Naive thymus-derived CD8-positive, alpha-beta T cell (primary cell): ENCODE measurements at regions not wholly inside any gene's neighbourhood (a gene's known extent, or its start where the extent isn't known, plus 50 kb on each side); places are given as distances from the start of the nearest gene placed in this dataset.

Source experiments
- ATAC-seq, 2 donors: fragments of 150-1000 bp; cut with Tn5 transposase in 1 of 2; sonication (Bioruptor Pico), chemical (Tn5 transposase) in 1 of 2; 1 replicate in 1 of 2; 2 replicates in 1 of 2; pipeline ENCODE4 v1.10.0; 2021; ENCODE audit warnings: mild to moderate bottlenecking in 2 of 2, moderate library complexity in 2 of 2
- POLR2A ChIA-PET: fragments of 350-600 bp; sonication (Branson Sonifier 250); formaldehyde crosslinking; loops from one replicate; lab custom pipeline; 2021; ENCODE audit warnings: antibody characterized with exemption; lab: Charles Lee
- DNase-seq, 10 donors: peaks; one replicate each; pipeline versions ENCODE4 v3.0.0 to v3.0.0-alpha.2; 2020 to 2022
- H3K27ac Mint-ChIP-seq, 10 donors: one replicate each; pipeline ENCODE4 v1.8.0; 2020 to 2022; ENCODE audit warnings: mild to moderate bottlenecking in 10 of 10, mixed read lengths in 10 of 10, moderate library complexity in 4 of 10, inconsistent platforms in 1 of 10
- H3K27me3 Mint-ChIP-seq, 5 donors: one replicate each; pipeline ENCODE4 v1.8.0; 2021 to 2022; ENCODE audit warnings: mixed read lengths in 5 of 5
- H3K36me3 Mint-ChIP-seq, 3 donors: one replicate each; pipeline ENCODE4 v1.8.0; 2020 to 2022; ENCODE audit warnings: mixed read lengths in 3 of 3, mild to moderate bottlenecking in 2 of 3, inconsistent platforms in 1 of 3
- H3K4me1 Mint-ChIP-seq, 4 donors: one replicate each; pipeline ENCODE4 v1.8.0; 2021 to 2022; ENCODE audit warnings: mixed read lengths in 4 of 4
- H3K4me3 Mint-ChIP-seq, 10 donors: one replicate each; pipeline ENCODE4 v1.8.0; 2020 to 2022; ENCODE audit warnings: mild to moderate bottlenecking in 10 of 10, mixed read lengths in 10 of 10, moderate library complexity in 6 of 10, inconsistent platforms in 1 of 10
- H3K9me3 Mint-ChIP-seq, 9 donors: one replicate each; pipeline ENCODE4 v1.8.0; 2020 to 2022; ENCODE audit warnings: mixed read lengths in 9 of 9, mild to moderate bottlenecking in 3 of 9, inconsistent platforms in 1 of 9, moderate library complexity in 1 of 9

DNA sequence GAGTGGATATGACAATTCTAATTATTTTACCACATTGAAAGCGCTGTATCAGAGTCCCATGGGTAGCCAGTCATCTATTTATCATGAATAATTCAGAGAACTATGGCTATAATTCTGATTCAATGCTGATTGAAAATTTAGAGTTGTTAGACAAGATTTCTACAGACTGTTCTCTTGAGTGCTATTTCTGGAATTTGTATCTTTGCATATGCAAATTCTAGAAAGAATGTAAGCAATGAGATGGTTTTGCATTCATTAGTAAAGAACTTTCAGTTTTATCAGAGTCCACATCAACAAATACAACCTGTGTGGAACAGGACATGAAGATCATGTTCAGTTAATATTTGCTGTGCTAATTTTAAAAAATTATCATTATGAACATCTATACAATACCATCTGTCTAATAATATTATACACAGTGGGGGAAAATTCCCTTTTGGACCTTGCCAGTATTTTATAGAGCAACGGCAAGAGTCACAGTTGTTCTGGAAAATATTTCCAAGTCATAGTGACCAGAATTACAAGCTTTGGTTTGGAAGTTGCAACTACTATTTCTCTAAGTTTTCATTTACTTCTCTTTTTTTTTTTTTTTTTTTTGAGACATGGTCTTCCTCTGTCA lies 372.7 kb upstream of the PTGER4 start:
- Mint-ChIP-seq H3K27ac (peak overlapping the region in 1 of 10 donors; percentile 38), H3K9me3 (no peaks in the 10 kb centered on the region), H3K27me3 (no peaks in the 10 kb centered on the region), H3K4me1 (no peaks in the 10 kb centered on the region), H3K4me3 (no peak overlapping the region), H3K36me3 (no peaks in the 10 kb centered on the region)
- POLR2A ChIA-PET = no interaction called here
- DNase-seq (no peak), ATAC-seq (no peak)

DNA sequence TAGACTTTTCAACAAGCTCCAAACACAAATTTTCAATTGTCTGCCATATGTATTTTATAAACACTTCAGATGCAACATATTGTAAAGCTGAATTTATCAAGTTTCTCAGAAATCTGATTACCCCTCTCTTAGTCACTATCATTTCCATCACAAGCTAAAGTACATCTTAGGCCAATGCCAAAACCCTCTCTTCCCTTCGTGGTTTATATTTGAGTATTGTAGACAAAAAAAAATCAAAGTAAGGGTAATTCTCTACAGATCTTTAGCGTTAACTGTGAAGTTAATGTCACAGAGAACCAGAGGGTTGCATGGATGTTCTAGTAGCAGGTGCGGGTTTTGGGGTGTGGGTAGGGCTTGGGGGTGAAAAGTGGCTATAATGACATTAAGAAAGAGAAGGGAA lies 387.7 kb upstream of the PTGER4 start:
- Mint-ChIP-seq H3K9me3 (peaks cover 0 to 4% (median 0%) of the 10 kb centered on the region in 9 donors), H3K36me3 (peaks cover 0 to 4% (median 0%) of the 10 kb centered on the region in 3 donors), H3K4me3 (no peak overlapping the region), H3K27ac (no peak overlapping the region), H3K27me3 (peaks cover 0 to 1% (median 0%) of the 10 kb centered on the region in 5 donors), H3K4me1 (peaks cover 0 to 5% (median 1%) of the 10 kb centered on the region in 4 donors)
- DNase-seq (no peak), ATAC-seq (no peak)
- POLR2A ChIA-PET = no interaction called here

DNA sequence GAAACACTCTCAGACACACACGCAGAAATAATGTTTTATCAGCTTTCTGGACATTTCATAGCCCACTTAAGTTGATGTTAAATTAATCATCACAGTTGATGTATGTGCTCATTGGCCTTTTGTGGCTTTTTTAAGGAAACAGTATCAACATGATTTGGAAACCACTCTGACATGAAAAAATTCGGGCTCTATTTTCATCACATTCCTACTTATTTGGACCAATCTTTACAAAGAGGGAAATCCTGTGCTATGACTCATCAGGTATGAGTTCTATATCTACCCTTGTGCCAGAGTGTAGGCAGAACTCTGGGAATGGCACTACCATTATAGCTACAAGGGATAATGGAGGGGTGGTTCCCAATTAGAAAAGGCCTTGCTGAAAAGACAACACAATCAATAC lies 388.4 kb upstream of the PTGER4 start:
- POLR2A ChIA-PET = no interaction called here
- Mint-ChIP-seq H3K27ac (no peak overlapping the region), H3K4me3 (no peak overlapping the region), H3K4me1 (peaks cover 0 to 5% (median 1%) of the 10 kb centered on the region in 4 donors), H3K36me3 (peaks cover 0 to 4% (median 0%) of the 10 kb centered on the region in 3 donors), H3K9me3 (peaks cover 0 to 4% (median 0%) of the 10 kb centered on the region in 9 donors), H3K27me3 (peaks cover 0 to 1% (median 0%) of the 10 kb centered on the region in 5 donors)
- DNase-seq (no peak), ATAC-seq (no peak)

DNA sequence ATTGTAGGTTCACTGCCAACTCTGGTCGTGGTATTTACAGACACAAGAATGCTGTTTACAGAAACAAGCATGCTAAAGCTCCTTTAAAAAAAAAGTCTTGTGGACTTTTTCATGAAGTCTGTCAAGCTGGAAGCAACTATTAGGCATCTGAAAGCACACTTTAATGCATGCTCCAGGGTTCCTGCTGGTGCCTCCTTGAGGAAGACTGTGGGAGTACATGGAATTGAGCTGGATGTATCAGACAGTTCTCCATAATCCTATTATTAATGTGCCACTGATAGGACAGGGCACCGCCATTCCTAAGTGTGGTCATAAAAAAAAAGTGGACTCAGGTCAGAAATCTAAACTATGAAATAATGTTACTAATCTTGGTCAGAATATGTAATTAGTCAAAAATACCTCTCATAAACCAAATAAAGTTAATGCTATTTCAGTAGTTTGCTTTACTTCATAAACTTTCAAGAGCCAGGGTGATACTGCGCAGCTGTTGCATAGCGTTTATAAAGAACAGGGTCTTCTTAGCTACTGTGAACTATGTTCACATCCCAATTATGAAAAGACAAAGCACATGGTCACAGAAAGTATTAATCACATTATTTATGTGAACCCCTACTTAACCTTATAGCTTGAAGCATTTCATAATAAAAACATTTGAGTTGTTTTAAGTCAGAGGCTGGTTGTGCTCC lies 390.8 kb upstream of the PTGER4 start:
- H3K27ac Mint-ChIP-seq = peak overlapping the region in 1 of 10 donors; percentile 26

DNA sequence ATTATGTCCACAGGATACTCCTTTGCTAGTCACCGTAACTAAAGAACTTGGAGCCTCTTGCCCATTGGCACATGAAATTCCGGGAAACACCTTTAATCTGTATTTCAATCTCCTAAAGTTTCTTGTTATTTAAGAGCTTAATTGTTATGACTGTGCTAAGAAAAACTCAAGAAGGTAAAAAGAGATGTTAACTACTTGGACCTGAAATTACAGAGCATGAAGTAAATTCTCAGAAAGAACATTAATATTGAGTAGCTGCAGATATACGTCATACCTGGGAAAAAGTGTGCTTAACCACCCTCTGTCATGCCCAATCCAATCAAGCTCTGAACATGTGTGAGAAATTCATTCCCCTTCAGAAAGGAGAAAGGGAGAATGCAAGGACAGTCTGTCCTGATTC lies 394.9 kb upstream of the PTGER4 start:
- no peaks in the 10 kb centered on the region for H3K36me3 Mint-ChIP-seq
- H3K4me3 Mint-ChIP-seq = no peak overlapping the region
- POLR2A ChIA-PET = no interaction called here
- DNase-seq (no peak), ATAC-seq (no peak)
- H3K27ac Mint-ChIP-seq = no peak overlapping the region
- H3K9me3 Mint-ChIP-seq = no peaks in the 10 kb centered on the region
- H3K27me3 Mint-ChIP-seq = no peaks in the 10 kb centered on the region
- H3K4me1 Mint-ChIP-seq = no peaks in the 10 kb centered on the region

More for the DNA sequence above, 390.8 kb upstream of the PTGER4 start:
- H3K36me3 Mint-ChIP-seq = peaks cover 0 to 4% (median 0%) of the 10 kb centered on the region in 3 donors
- H3K4me3 Mint-ChIP-seq = no peak overlapping the region
- no peak for ATAC-seq
- peaks cover 0 to 4% (median 0%) of the 10 kb centered on the region in 9 donors for H3K9me3 Mint-ChIP-seq
- peaks cover 0 to 1% (median 0%) of the 10 kb centered on the region in 5 donors for H3K27me3 Mint-ChIP-seq
- H3K4me1 Mint-ChIP-seq = peaks cover 0 to 5% (median 1%) of the 10 kb centered on the region in 4 donors
- no peak for DNase-seq
- POLR2A ChIA-PET = interaction anchor here (0.6 kb wide), 1 partner anchor 380 kb away, joined by 9 read pairs; no protein-coding TSS in a partner anchor

DNA sequence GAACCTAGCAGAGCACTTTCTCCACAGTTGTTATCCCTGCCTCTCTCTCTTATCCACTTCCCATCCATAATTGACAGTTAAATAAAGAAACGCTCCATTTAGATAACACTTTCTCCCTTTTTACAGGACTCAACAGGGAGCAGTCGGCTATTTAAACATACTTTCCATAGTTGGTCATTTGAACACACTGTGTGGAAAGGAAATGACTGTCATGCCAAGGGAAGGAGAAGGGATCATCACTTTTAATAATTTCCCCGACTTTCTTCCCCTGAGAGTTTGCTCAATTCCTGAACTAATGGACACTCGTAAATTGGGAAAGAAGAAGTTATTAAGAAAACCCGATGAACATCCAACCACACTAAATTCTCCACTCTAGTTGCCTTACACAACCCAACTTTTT lies 400.8 kb upstream of the PTGER4 start:
- POLR2A ChIA-PET = no interaction called here
- no peak for DNase-seq
- no peak overlapping the region for H3K27ac Mint-ChIP-seq
- no peaks in the 10 kb centered on the region for H3K27me3 Mint-ChIP-seq
- ATAC-seq = no peak
- H3K36me3 Mint-ChIP-seq = no peaks in the 10 kb centered on the region
- no peak overlapping the region for H3K4me3 Mint-ChIP-seq
- H3K4me1 Mint-ChIP-seq = peaks cover 7 to 26% (median 21%) of the 10 kb centered on the region in 4 donors
- no peaks in the 10 kb centered on the region for H3K9me3 Mint-ChIP-seq

DNA sequence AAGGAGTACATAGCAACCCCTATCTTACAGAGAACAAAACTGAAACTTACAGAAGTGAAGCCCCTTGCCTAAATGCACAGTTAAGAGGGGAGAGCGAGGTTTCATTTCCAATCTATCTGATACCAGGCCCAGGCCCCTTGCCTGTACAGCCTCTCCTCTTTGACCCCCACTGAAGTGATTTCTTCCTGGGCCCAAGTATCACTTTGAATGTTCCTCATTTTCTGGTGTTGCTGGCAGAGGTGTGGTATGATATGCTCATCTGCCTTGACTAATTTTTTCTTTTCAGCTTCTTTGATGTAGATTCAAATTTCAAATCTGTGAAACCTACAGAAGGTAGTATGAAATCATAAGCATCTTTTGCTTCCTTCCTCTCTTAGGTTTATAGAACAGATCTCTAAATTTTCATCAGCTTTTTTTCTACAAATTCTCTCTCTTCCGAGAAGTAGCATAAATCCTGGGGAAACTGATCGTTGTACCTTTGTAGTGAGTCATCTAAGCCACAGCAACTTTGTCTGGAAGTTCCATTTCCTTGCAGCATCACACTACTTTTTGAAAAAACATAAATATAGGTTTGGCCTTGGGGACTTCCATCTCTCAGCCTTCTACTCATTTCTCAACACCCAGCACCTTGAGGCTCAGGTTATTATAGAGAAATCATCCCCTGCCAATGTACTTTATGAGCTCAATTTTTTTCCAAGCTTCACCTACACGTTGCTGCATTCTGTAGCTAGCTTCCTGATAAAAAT lies 402.4 kb upstream of the PTGER4 start:
- no peaks in the 10 kb centered on the region for H3K9me3 Mint-ChIP-seq

DNA sequence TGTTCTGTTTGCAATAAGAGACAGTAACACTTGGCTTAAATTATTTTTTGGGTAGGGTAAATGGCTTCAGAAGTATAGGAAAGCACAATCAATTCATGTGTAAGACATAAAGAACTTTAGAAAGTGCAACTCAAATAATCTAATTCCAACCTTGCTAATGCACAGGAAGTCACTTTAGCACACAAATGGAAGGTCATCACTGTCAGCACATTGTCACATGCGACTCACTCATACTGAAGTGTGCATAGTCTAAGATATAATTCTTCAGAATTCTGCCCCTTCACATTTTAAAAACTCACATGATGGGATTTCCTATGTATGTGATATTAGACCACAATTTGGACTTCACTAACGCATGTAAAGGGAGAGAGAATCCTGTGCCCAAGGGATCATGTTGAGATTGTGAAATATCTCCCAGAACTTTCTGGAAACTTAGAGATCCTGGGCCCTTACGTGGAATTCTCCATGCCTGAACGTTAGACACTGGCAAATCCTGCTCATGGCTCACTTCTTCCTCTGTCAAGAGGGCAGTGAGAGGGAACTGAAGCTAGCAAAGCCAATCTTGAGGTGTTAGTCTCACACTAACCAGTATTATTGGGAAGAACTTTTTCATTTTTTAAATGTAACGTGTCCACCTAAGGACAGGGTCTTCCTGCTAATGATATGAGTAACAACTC lies 403.2 kb upstream of the PTGER4 start:
- Mint-ChIP-seq H3K4me1 (peaks cover 7 to 26% (median 21%) of the 10 kb centered on the region in 4 donors), H3K36me3 (no peaks in the 10 kb centered on the region), H3K9me3 (no peaks in the 10 kb centered on the region), H3K27me3 (no peaks in the 10 kb centered on the region), H3K27ac (peak overlapping the region in 5 of 10 donors; percentile 7 to 89 (median 78)), H3K4me3 (peak overlapping the region in 2 of 10 donors; percentile 34 to 75)
- ATAC-seq (no peak), DNase-seq (no peak)
- POLR2A ChIA-PET = no interaction called here

More for the DNA sequence above, 402.4 kb upstream of the PTGER4 start:
- peak overlapping the region in 4 of 10 donors; percentile 1 to 75 (median 26) for H3K4me3 Mint-ChIP-seq
- H3K27ac Mint-ChIP-seq = peak overlapping the region; percentile 7 to 89 (median 48)
- no peaks in the 10 kb centered on the region for H3K27me3 Mint-ChIP-seq
- H3K4me1 Mint-ChIP-seq = peaks cover 7 to 26% (median 21%) of the 10 kb centered on the region in 4 donors
- DNase-seq = no peak
- no peaks in the 10 kb centered on the region for H3K36me3 Mint-ChIP-seq
- ATAC-seq = peak; percentile 14 to 37
- POLR2A ChIA-PET = no interaction called here

DNA sequence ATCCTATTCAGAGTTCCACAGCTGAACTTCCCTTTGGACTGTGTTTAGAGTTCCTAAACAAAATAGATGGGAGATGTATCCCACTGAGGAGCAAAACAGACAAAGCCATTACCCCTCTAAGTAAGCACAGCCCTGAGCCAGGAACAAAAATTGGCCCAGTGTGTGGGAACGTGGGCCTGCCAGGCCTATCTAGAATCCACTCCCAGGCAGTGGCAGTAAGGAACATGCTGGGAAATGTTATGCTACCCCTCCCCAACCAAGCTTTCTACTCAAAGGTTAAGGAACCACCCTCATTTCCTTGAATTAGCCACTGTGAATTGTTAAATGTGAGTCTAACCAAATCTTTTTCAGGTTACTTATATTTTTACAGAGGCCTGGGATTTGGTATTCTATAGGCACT lies 405.1 kb upstream of the PTGER4 start:
- ATAC-seq = no peak
- Mint-ChIP-seq H3K27ac (no peak overlapping the region), H3K4me1 (peaks cover 7 to 29% (median 22%) of the 10 kb centered on the region in 4 donors), H3K9me3 (no peaks in the 10 kb centered on the region), H3K36me3 (no peaks in the 10 kb centered on the region), H3K27me3 (no peaks in the 10 kb centered on the region), H3K4me3 (no peak overlapping the region)
- DNase-seq = no peak
- POLR2A ChIA-PET = no interaction called here

DNA sequence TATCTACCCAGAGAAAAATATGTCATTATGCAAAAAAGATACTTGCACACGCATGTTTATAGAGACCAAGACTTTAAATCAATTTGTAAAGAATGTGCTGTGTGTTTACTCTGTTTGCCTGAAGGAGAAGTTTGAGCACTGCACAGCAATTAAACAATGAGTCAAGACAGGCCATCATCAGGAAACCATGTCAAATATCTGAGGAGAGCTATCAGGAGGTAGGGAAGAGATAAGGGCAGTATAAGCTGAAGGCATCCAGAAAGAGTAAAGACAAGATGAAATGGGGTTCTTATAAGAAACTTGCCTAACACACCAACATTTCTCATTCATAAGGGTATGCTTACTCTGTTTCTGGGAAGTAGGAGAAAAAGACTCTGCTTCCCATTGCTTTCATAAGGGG lies 405.8 kb upstream of the PTGER4 start:
- DNase-seq = no peak
- no peaks in the 10 kb centered on the region for H3K36me3 Mint-ChIP-seq
- ATAC-seq = no peak
- no peaks in the 10 kb centered on the region for H3K9me3 Mint-ChIP-seq
- H3K27ac Mint-ChIP-seq = no peak overlapping the region
- no peaks in the 10 kb centered on the region for H3K27me3 Mint-ChIP-seq
- POLR2A ChIA-PET = no interaction called here
- no peak overlapping the region for H3K4me3 Mint-ChIP-seq
- H3K4me1 Mint-ChIP-seq = peaks cover 7 to 29% (median 22%) of the 10 kb centered on the region in 4 donors

DNA sequence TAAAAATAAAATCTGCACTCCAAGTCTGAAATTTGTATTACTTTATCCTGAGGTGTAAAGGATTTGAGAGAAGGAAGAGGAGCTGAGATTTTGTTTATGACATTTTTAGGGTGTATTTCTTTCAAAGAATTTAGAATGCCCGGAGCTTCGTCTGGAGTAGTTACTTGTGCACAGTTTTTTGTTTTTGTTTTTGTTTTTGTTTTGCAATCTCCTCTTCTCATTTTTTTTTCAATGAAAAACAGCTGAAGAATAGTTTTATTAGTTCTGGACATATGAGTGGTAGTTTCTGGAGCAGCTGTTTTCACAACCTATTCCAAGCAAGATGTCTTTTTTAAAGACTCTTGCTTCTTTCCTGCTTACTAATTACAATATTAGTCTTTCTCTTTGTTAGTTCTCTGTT lies 408.2 kb upstream of the PTGER4 start:
- POLR2A ChIA-PET = no interaction called here
- Mint-ChIP-seq H3K9me3 (no peaks in the 10 kb centered on the region), H3K36me3 (no peaks in the 10 kb centered on the region), H3K4me3 (no peak overlapping the region), H3K27ac (no peak overlapping the region), H3K4me1 (peaks cover 4 to 16% (median 13%) of the 10 kb centered on the region in 4 donors), H3K27me3 (no peaks in the 10 kb centered on the region)
- ATAC-seq = no peak
- no peak for DNase-seq

DNA sequence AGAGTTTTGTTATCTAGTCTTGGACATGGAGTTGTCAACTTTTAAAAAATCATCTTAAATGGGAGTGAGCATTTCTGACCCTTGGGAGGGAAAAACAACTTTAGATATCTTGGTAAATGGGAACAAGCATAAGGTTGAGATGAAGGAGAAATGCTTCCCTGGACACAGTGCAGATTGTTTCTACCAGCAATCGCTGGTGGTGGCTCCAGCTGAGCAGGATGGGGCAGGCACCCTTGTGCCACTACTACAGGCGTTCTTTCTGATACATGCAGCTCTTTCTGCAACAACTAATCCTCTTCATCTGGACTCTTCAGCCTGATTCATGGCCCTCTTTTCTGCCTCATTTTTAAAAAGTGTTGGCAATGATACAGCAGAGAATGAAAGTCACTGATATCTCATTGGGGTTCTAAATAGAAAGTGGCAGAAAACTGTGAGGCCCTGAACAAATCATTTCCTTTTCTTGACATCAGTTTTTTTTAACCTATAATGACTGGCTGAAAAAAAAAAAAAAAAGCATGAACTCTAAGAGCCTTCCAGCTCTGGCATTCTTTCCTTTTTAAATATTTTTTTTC lies 409.4 kb upstream of the PTGER4 start:
- no peaks in the 10 kb centered on the region for H3K27me3 Mint-ChIP-seq
- H3K9me3 Mint-ChIP-seq = no peaks in the 10 kb centered on the region
- DNase-seq (no peak), ATAC-seq (no peak)
- H3K27ac Mint-ChIP-seq = peak overlapping the region in 1 of 10 donors; percentile 17
- H3K36me3 Mint-ChIP-seq = no peaks in the 10 kb centered on the region
- no peak overlapping the region for H3K4me3 Mint-ChIP-seq
- H3K4me1 Mint-ChIP-seq = peaks cover 0 to 6% (median 5%) of the 10 kb centered on the region in 4 donors
- POLR2A ChIA-PET = no interaction called here
